H1 (cell line): ENCODE measurements at regions not wholly inside any gene's neighbourhood (a gene's known extent, or its start where the extent isn't known, plus 50 kb on each side); places are given as distances from the start of the nearest gene placed in this dataset.

ENCODE experiments used
- BRCA1 ChIP-seq: IDR thresholded peaks from 2 replicates; pipeline ENCODE4 v1.6.1; 2012; ENCODE audit warnings: low read depth, low read length, improper control_type of control experiment
- CEBPB ChIP-seq: IDR thresholded peaks from 2 replicates; pipeline ENCODE4 v1.6.1; 2012; ENCODE audit warnings: low read depth, low read length
- CHD2 ChIP-seq: IDR thresholded peaks from 2 replicates; pipeline ENCODE4 v1.6.1; 2012; ENCODE audit warnings: low read length, improper control_type of control experiment
- EZH2 ChIP-seq: fragments of 200-600 bp; sonication (generic); IDR thresholded peaks from 2 replicates; pipeline ENCODE4 v1.7.1; 2012; ENCODE audit warnings: low read depth, mild to moderate bottlenecking, moderate library complexity, low read length, inconsistent platforms; ENCODE audit not compliant: severe bottlenecking
- GABPA ChIP-seq: IDR thresholded peaks from 2 replicates; pipeline ENCODE4 v1.6.1; 2011; ENCODE audit warnings: mild to moderate bottlenecking, low read length, moderate library complexity, borderline replicate concordance; ENCODE audit not compliant: insufficient read depth
- HDAC2 ChIP-seq, 2 experiments: fragments of 300-600 bp in 1 of 2; sonication (generic) in 1 of 2; IDR thresholded peaks; 2 replicates each; pipeline ENCODE4 v1.6.1; 2011 to 2012; ENCODE audit warnings: low read depth in 2 of 2, low read length in 2 of 2, mild to moderate bottlenecking in 2 of 2, moderate library complexity in 2 of 2, borderline replicate concordance in 1 of 2, inconsistent platforms in 1 of 2
- MAFK ChIP-seq: IDR thresholded peaks from 2 replicates; pipeline ENCODE4 v1.6.1; 2012; ENCODE audit warnings: low read depth, mild to moderate bottlenecking, improper control_type of control experiment, low read length
- POLR2AphosphoS5 ChIP-seq: IDR thresholded peaks from 2 replicates; pipeline ENCODE4 v1.6.1; 2011; ENCODE audit warnings: low read depth, low read length
- SAP30 ChIP-seq: fragments of 300-600 bp; sonication (generic); IDR thresholded peaks from 2 replicates; pipeline ENCODE4 v1.7.1; 2012; ENCODE audit warnings: low read length, moderate library complexity, mild to moderate bottlenecking, inconsistent platforms; ENCODE audit not compliant: insufficient read depth, insufficient replicate concordance
- SIN3A ChIP-seq, 2 experiments: IDR thresholded peaks in 1 of 2; conservative IDR thresholded peaks in 1 of 2; 2 replicates each; pipeline ENCODE4 v1.6.1; 2011 to 2012; ENCODE audit warnings: low read length in 2 of 2, improper control_type of control experiment in 1 of 2, low read depth in 1 of 2, mild to moderate bottlenecking in 1 of 2
- SP4 ChIP-seq: IDR thresholded peaks from 2 replicates; pipeline ENCODE4 v1.6.1; 2012; ENCODE audit warnings: low read length, inconsistent platforms
- TF ChIP-seq, protein P1 (sequence below), 3 experiments: IDR thresholded peaks; 1 replicate in 2 of 3; 2 replicates in 1 of 3; pipeline versions ENCODE4 v1.5.1 to v1.6.1; 2011; ENCODE audit warnings: low read length in 3 of 3, mild to moderate bottlenecking in 3 of 3, inconsistent platforms in 2 of 3, low read depth in 1 of 3, moderate library complexity in 1 of 3; ENCODE audit not compliant: insufficient read depth in 1 of 3; ENCODE audit errors: control extremely low read depth in 1 of 3

- TF ChIP-seq POLR2AphosphoS5 (no peak), SAP30 (no peak), CEBPB (no peak), SP4 (no peak), EZH2 (no peak), SIN3A (conservative IDR thresholded peaks at IDR 0.05 in 1 of 2, IDR thresholded peaks at IDR 0.05 in 1 of 2; ENCODE audit: low read depth in 1 of 2, low read length in 2 of 2) (no peak), MAFK (no peak), GABPA (no peak), HDAC2 (IDR thresholded peaks at IDR 0.05; ENCODE audit: borderline replicate concordance in 1 of 2, low read depth in 2 of 2, low read length in 2 of 2) (no peak), BRCA1 (no peak), CHD2 (no peak)
- TF ChIP-seq, protein P1, sequence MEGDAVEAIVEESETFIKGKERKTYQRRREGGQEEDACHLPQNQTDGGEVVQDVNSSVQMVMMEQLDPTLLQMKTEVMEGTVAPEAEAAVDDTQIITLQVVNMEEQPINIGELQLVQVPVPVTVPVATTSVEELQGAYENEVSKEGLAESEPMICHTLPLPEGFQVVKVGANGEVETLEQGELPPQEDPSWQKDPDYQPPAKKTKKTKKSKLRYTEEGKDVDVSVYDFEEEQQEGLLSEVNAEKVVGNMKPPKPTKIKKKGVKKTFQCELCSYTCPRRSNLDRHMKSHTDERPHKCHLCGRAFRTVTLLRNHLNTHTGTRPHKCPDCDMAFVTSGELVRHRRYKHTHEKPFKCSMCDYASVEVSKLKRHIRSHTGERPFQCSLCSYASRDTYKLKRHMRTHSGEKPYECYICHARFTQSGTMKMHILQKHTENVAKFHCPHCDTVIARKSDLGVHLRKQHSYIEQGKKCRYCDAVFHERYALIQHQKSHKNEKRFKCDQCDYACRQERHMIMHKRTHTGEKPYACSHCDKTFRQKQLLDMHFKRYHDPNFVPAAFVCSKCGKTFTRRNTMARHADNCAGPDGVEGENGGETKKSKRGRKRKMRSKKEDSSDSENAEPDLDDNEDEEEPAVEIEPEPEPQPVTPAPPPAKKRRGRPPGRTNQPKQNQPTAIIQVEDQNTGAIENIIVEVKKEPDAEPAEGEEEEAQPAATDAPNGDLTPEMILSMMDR (IDR thresholded peaks at IDR 0.05; ENCODE audit: control extremely low read depth in 1 of 3, insufficient read depth in 1 of 3, low read depth in 1 of 3, low read length in 3 of 3), result no peak
These were observed 202.6 kb downstream of the PCDH19 start for GRCh38 chrX:100207331-100208024.
